Posterior vena cava (tissue), 2 donors: ENCODE measurements at regions not wholly inside any gene's neighbourhood (a gene's known extent, or its start where the extent isn't known, plus 50 kb on each side); places are given as distances from the start of the nearest gene placed in this dataset.
"Not testable (repeated sequence)": the region's sequence is repeated elsewhere in the genome, so short reads cannot be mapped to it uniquely, and the experiment has no call there.

Source experiments
- DNase-seq: peaks from one replicate; pipeline ENCODE4 v3.0.0-alpha.2; 2020; ENCODE audit warnings: low spot score
- intact Hi-C, 2 donors: fragments of 100-400 bp; cut with DNase I; formaldehyde crosslinking; loops; one replicate each; pipeline versions ENCODE4 v1.14.1 to v1.14.2; 2022 to 2023
- donor health status: DM: yes; HTN: yes; CAD: no.
- donor health status: DM: yes; HTN: yes; CAD: no.

DNA sequence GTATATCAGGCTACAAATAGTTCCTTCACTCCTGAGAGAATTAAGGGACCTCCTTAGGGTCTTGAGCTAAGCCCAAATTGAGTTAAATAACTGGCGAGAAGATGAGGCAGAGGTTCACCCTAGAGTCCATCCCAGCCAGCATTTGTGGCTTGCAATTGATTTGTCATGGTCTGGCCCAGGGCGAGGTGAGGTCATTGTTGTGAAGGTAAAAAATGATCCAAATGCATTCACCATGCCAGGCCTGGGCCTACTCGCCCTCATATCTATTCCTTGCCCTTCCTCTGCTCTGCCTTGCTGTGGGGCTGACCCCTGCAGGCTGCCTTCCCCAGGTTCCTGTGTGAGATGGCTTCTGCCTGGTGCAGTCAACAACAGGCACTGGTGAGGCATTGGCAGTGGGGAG is 207.2 kb downstream of the ZNF365 start:
- intact Hi-C loops = loop anchor here in 1 of 2 donors (10.0 kb wide), 1 partner anchor 573 kb away; no protein-coding TSS in a partner anchor
- no peak for DNase-seq

DNA sequence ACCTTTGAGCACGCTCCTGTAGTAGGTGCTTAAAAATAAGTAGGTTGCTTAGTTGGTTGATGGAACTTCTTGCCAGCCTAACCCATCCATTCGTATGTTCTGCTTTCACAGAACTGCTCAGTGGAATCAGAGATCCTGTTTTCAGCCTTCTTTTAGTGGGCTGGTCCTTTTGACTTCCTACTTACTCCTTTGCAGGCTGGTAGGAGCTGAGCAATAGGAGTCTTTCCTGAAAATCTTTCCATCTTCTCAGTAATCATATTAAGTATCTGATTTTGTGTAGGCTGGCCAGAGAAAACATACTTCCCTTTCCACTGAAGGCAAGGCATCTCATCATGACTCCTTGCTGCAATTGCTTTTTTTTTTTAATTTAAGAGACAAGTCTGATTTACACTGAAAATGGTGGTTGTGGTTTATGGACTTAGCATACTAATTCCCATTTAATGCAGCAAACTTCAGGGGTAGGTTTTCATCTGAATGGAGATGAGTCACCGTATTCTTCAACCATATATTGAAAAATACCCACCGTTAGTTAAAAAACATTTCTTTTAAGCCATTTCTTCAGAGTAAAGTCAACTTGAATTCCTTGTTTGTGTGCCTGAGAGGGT is 208.0 kb downstream of the ZNF365 start:
- intact Hi-C loops = loop anchor here in 1 of 2 donors (10.0 kb wide), 1 partner anchor 573 kb away; no protein-coding TSS in a partner anchor

DNA sequence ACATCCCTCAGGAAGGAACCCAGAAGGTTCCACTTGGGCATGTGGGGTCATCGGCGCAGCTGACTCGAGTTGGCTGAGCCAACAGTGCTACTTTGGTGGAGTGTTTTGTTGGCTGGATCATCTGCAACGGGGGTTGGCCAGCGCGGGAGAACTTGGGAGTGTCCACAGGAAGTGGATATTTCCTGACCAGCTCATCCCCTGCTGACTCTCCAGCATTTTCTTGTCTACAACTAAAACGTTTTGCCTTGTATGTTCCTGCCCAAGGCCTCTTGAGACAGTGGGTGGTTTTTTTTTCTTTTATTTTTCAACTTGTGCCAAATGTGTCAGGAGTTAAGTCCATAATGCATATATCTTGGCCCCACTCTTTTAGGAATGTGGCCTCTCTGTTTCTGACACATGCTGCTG is 208.6 kb downstream of the ZNF365 start:
- DNase-seq = peak; percentile 95
- intact Hi-C loops = loop anchor here in 1 of 2 donors (10.0 kb wide), 1 partner anchor 572 kb away; no protein-coding TSS in a partner anchor

More for the DNA sequence above, 208.0 kb downstream of the ZNF365 start:
- no peak for DNase-seq

DNA sequence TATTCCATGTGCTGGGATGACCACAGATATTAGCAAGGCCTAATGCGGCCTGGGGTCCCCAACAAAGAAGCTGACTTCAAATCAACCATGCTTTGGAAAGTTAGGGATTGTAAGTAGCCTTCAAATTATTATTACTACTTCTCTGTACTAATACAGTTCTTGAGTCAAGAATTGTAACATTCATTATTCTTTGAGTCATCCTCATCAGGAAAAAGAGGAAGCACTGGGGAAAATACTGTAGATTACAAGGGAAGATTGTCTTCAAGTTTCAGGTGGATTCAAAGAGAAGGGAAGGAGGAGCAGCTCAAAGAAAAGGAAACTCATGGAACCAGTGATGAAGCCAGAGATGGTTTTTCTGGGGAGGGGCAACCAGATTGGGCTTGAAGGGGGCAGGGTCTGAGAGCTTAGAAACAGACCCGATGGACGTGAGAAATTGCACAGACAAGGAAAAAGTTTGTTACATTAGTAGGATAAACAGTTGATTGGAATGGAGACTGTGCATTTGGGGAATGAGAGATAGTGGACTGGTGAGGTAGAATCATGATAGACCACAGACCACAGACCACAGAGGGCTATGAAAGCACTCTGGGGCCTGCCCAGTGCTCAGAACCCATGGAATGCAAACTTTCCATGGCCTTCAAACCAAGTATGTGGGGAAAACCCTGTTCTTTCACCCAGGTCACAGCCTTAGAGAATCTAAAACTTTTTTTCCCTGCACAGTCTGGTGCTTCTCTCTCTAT is 209.9 kb downstream of the ZNF365 start:
- no peak for DNase-seq
- intact Hi-C loops = loop anchor here in 1 of 2 donors (10.0 kb wide), 1 partner anchor 571 kb away; no protein-coding TSS in a partner anchor

DNA sequence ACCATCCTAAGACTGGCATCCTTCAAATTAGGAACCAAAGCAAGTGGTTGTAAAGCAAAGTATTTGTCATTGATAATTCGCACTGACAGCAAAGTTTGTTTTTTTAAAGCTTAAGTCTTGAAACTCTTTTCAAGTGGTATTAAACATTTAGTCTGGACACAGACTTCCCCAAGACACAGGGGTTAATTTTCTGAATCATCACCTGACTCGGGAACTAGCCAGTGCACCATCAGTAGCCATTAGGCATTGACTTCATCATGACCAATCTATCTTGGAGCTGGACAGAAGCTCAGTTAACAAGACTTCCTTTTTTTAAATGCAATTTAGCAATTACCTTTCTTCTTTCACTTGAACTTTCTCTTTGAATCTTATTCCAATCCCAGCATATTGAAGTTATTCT is 210.6 kb downstream of the ZNF365 start:
- intact Hi-C loops = loop anchor here in 1 of 2 donors (10.0 kb wide), 1 partner anchor 570 kb away; no protein-coding TSS in a partner anchor
- no peak for DNase-seq

DNA sequence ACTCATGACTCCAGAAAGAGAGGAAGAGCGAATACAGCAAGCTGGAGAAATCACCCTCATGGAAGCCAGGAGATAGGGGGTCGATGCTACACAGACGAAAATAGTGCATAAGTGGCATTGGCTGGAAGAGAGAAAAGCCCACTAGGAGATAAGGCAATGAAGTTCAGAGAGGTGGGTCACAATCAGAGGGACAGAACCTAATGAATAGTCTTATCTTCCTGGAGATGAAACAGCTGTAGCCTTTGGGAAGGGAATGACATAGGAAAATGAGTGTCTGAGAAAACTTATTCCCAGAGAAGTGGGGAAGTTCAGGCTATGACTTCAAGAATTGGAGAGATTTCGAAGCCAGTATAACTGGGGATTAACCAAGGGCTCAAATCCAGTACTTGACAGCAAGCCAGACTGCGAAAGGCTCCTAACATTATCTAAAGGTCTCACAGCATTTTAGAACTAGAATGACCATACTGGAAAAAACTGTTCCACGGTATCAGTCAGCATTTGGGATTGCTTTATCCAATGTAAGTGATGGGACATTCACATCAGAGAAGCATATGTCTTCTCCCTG is 211.1 kb downstream of the ZNF365 start:
- DNase-seq = peak; percentile 64
- intact Hi-C loops = loop anchor here in 1 of 2 donors (10.0 kb wide), 1 partner anchor 570 kb away; no protein-coding TSS in a partner anchor

DNA sequence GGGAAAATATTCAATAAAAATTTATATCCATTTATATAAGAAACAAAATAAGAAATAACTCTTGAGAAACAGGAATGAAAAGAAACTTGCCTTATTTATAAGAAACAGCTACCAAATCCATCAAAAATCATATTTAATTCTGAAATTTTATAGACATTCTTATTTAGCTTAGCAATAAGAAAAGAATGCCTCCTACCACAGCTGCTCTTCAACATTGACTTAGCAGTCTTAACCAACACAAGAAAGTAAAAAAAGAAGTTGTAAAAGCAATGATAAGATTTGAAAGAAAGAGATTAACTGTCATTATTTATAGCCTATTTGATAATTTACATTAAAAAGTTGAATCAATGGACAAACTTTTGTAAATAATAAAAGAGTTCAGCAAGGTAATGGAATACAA is 212.8 kb downstream of the ZNF365 start:
- DNase-seq = no peak
- intact Hi-C loops = loop anchor here in 1 of 2 donors (10.0 kb wide), 1 partner anchor 568 kb away; no protein-coding TSS in a partner anchor

DNA sequence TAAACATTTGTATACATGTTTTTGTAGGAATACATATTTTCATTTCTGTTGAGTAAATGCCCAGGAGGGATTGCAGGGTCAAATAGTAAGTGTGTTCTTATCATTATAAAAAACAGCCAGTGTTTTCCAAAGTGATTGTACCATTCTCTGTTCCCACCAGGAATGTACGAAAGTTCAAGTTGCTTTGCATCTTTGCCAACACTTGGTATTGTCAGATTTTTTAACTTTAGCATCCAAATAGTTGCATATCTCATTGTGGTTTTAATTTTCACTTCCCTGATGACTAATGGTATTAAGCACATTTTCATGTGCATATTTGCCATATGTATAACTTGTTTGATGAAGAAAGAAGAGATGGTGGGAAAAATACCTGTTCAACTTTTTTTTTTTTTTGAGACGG is 213.9 kb downstream of the ZNF365 start:
- no peak for DNase-seq
- intact Hi-C loops = loop anchor here in 1 of 2 donors (10.0 kb wide), 1 partner anchor 567 kb away; no protein-coding TSS in a partner anchor

DNA sequence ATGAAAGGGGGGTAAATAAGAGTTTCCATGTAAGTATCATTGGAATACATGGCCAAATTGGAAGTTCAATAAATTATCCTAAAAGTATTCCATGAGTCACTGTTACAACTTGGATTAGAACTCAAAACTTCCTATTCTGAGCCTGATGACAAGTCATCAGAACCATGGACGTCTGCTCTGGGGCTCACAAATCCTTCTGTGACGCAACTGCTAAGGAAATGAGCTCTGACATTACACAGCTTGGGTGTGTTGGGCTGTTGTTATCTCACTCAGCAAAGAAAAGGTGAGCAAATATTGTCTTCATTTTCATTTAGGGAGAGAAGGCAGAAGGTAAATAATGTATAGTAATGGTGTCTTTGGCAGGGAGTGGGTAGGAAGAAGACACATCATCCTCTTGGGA is 214.8 kb upstream of the ADO start:
- intact Hi-C loops = loop anchor here (10.0 kb wide), 2 partner anchors 225 to 565 kb away; partner anchors contain the start of gene EGR2 (in 1 of the 2)
- DNase-seq = no peak

DNA sequence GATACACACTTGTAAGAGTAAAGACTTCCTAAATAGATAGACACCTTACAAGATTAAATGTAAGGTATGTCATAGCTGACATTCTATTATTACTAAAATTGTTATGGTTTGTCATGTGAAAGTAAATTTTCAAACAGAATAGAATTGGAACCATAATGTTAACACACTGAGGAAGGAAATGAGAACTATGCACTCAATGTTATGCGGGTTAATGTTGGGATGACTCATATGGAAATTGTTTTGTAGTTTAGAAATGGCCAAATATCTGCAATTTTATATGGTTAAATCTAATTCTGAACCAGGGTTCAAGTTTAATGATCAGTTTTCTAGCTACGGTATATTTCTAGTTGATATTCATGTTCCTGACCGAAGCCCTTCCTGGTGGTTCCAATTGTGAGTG is 214.2 kb upstream of the ADO start:
- DNase-seq = no peak
- intact Hi-C loops = loop anchor here in 1 of 2 donors (10.0 kb wide), 2 partner anchors 224 to 564 kb away; partner anchors contain the start of gene EGR2

DNA sequence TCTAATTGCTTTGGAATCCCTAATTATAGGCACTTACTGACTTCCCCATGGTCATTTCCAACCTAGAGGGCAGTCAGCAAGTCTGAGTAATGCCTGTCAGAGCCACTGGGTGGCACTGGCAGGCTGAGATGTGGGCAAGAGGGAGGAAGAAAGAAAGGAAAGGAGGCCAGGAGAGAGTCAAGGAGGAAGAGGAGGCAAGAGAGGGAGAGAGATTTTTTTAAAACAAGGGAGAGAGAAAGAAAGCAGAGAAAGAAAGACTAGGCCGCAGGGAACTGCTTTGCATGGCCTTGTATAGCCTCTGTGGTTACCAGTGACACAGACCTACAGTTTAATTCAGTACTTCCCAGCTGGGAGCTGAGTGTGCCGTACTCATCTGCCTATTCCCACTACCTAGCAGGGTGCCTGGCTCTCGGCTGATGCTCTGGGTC is 210.4 kb upstream of the ADO start:
- intact Hi-C loops = loop anchor here in 1 of 2 donors (10.0 kb wide), 2 partner anchors 221 to 561 kb away; partner anchors contain the start of gene EGR2
- peak; percentile 86 for DNase-seq

DNA sequence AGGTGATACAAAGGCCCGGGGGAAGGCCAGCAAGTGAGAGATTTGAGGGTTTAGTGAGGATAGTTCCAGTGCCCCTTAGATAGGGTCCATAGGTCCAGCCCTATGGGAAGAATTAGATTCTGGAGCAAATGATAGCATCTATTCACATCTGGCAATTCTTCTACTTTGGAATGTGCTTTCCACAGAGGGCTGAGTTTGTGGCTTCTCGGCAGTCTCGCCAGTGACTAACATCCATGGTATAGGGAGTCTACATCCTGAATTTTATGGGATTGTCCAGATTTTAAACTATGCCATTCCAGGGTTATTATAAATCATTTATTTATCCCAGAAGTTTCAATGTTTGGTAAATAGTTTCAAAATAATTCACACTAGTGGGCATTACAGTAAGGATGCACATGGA is 207.3 kb upstream of the ADO start:
- DNase-seq = no peak
- intact Hi-C loops = loop anchor here in 1 of 2 donors (10.0 kb wide), 2 partner anchors 218 to 558 kb away; partner anchors contain the start of gene EGR2

DNA sequence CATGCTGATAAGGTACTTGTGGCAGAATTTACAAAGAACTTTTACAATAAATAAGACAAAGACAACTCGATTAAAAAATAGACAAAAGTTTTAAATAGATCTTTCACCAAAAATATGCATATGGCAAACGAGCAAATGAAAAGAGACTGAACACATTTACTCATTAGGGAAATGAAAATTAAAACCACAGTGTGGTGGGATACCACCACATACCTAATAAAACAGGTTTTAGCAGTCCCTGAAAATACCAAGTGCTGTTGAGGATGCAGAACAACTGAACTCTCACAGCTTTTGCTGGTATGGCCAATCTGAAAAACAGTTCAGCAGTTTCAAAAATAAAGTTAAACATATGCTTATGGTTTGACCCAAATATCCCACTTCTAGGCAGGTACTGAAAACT is 205.4 kb upstream of the ADO start:
- intact Hi-C loops = loop anchor here in 1 of 2 donors (10.0 kb wide), 2 partner anchors 216 to 556 kb away; partner anchors contain the start of gene EGR2
- no peak for DNase-seq

DNA sequence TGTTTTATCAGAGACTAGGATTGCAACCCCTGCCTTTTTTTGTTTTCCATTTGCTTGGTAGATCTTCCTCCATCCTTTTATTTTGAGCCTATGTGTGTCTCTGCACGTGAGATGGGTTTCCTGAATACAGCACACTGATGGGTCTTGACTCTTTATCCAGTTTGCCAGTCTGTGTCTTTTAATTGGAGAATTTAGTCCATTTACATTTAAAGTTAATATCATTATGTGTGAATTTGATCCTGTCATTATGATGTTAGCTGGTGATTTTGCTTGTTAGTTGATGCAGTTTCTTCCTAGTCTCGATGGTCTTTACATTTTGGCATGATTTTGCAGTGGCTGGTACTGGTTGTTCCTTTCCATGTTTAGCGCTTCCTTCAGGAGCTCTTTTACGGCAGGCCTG is 198.0 kb upstream of the ADO start:
- intact Hi-C loops, DNase-seq: not testable (repeated sequence)

DNA sequence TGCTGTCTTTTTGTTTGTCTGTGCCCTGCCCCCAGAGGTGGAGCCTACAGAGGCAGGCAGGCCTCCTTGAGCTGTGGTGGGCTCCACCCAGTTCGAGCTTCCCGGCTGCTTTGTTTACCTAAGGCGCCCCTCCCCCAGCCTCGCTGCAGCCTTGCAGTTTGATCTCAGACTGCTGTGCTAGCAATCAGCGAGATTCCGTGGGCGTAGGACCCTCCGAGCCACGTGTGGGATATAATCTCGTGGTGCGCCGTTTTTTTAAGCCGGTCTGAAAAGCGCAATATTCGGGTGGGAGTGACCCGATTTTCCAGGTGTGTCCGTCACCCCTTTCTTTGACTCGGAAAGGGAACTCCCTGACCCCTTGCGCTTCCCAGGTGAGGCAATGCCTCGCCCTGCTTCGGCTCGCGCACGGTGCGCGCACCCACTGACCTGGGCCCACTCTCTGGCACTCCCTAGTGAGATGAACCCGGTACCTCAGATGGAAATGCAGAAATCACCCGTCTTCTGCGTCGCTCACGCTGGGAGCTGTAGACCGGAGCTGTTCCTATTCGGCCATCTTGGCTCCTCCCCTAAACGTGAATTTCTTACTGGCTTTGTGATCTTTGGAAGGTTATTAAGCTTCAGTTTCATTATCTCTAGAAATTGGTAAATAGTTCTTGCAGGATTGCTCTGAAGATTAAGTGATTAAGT is 196.2 kb upstream of the ADO start:
- DNase-seq, intact Hi-C loops: not testable (repeated sequence)

DNA sequence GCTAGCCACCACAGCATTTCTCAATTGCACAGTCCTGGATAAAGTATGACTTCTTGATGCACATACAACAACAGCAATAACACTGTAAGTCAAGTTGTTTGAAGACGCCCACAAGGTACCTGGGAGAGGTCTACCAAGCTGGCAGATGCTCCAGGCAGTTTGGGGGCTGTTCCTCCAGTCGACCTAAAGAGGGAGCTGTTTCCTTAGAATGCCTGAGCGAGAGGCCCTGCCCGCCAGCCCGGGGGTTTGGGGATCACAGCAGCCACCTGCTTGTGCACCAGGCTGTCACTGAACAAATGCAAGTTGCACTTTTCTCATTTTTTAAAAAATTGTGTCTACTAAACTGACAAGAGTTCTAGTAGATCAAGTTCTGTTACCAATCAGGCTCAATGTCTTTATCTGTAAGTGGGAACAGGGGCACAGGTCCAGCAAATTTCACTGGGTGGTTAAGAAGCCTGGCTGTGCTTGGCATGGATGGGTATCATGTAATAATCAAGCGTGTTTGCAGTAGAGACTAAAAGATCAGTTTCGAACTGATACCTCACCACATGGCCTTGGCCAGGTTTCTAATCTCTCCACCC is 193.8 kb upstream of the ADO start:
- intact Hi-C loops = no loop called here

DNA sequence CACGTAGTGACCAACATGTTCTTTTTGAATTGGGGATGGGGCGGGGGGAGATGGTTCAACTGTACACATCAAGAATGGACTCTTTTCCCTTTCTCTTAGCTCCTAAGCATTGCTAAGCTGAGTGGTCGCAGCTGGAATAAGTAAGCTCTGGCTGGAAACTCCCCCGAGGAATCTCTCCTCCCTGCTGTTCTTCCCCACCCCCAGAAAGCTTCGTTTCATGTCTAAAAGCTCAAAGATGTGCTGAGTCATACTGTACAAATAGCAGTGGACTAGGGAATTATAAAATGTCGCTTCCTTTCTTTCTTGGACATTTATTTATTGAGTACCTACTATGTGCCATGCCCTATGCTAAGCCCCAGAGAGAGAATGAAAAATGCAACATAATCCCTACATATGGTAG is 191.1 kb upstream of the ADO start:
- intact Hi-C loops = no loop called here
- no peak for DNase-seq

More for the DNA sequence above, 193.8 kb upstream of the ADO start:
- DNase-seq = peak; percentile 85

DNA sequence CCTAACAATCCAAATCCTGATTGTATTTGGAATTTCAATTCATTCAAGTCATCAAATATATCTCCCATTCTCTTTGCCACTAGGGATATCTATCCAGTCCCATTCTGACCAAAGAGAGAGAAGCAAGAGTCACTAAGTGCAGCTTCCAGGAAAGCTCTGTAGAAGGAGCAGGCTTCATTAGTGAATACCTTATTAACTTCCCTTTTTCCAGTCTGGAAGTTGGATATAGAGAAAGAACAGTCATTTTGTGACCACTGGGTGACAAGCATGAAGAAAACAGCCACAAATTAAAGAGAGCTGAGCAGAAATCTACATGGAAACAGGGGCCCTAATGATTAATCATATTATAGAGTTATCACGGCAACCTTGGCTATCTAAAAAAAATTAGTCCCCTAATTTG is 190.7 kb upstream of the ADO start:
- DNase-seq = no peak
- intact Hi-C loops = no loop called here
